GM06990 (cell line): ENCODE measurements at regions not wholly inside any gene's neighbourhood (a gene's known extent, or its start where the extent isn't known, plus 50 kb on each side); places are given as distances from the start of the nearest gene placed in this dataset.

Source experiments
- DNase-seq: peaks from one replicate; pipeline ENCODE4 v3.0.0-alpha.2; 2011; ENCODE audit not compliant: insufficient read length; ENCODE audit errors: extremely low read depth
- H3K27me3 ChIP-seq: replicated peaks from 2 replicates; pipeline ENCODE4 v1.6.0; 2011; ENCODE audit warnings: low read length; ENCODE audit not compliant: control insufficient read depth, insufficient read depth
- H3K36me3 ChIP-seq: 2 replicates; pipeline ENCODE4 v1.5.1; 2011; ENCODE audit warnings: low read length; ENCODE audit not compliant: control insufficient read depth, insufficient read depth
- H3K4me3 ChIP-seq: replicated peaks from 2 replicates; pipeline ENCODE4 v1.5.1; 2011; ENCODE audit warnings: low read depth, mild to moderate bottlenecking, control low read depth, low read length
- TF ChIP-seq, protein P1 (sequence below): IDR thresholded peaks from 2 replicates; pipeline ENCODE4 v1.5.1; 2011; ENCODE audit warnings: low read length, control low read depth, mild to moderate bottlenecking, inconsistent platforms; ENCODE audit not compliant: insufficient read depth, poor library complexity, severe bottlenecking

DNA sequence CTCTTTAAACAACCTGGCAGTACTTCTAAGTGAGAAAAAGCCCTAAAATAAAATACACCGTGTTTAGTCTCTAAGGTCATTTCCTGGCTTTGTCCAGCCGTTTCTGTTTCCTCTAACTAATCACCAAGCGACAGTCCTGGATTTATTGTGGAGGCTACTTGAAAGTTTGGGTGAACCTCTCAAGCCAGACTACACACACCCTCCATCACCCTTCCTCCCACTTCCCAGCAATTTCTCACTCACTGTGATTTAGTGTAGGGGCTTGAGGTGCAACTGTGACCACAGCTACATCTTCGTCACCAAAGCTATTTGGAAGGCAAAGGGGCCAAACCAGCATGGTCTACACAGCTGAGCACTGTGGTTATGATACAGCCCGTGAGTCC lies 240.0 kb upstream of the SLC24A2 start:
- Histone ChIP-seq H3K27me3 (no peaks in the 10 kb centered on the region; the same call in 1 of the 2 replicates), H3K36me3 (no peaks in the 10 kb centered on the region), H3K4me3 (no peak overlapping the region)
- TF ChIP-seq, protein P1, sequence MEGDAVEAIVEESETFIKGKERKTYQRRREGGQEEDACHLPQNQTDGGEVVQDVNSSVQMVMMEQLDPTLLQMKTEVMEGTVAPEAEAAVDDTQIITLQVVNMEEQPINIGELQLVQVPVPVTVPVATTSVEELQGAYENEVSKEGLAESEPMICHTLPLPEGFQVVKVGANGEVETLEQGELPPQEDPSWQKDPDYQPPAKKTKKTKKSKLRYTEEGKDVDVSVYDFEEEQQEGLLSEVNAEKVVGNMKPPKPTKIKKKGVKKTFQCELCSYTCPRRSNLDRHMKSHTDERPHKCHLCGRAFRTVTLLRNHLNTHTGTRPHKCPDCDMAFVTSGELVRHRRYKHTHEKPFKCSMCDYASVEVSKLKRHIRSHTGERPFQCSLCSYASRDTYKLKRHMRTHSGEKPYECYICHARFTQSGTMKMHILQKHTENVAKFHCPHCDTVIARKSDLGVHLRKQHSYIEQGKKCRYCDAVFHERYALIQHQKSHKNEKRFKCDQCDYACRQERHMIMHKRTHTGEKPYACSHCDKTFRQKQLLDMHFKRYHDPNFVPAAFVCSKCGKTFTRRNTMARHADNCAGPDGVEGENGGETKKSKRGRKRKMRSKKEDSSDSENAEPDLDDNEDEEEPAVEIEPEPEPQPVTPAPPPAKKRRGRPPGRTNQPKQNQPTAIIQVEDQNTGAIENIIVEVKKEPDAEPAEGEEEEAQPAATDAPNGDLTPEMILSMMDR, result no peak
- no peak for DNase-seq

DNA sequence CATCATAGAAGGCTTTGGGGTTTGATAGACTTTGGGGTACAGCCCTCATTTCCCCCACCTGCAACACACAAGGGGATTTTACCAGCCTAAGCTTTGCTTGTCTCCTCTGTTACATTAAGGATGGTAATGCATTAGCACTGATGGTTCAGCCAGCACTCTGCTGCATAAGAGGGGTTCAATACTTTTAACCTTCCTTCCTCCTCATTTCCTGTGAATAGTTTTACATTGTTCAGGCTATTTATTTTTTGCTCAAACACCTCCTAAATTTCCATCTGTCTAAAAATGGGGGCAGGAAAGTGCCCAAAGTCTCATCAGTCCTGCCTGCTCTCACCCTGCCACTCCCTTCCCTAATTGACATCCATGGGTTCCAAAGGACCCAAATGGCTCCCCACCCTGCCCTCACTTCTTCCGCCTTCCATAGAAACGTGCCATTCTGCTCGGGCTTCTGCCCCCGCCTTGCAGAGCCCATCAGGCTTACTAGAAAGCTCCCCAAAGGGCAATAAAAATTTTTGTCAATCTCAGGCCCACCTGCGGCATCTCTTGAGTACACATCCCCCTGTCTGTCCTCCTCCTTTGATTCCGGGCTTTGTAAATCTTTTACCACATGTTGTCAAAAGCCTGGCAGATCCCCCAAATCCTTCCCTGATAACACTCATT lies 239.5 kb upstream of the SLC24A2 start:
- H3K27me3 ChIP-seq, result no peaks in the 10 kb centered on the region; the same call in 1 of the 2 replicates
- no peak for DNase-seq
- H3K4me3 ChIP-seq, result no peak overlapping the region
- no peaks in the 10 kb centered on the region for H3K36me3 ChIP-seq
- TF ChIP-seq, protein P1, result no peak

DNA sequence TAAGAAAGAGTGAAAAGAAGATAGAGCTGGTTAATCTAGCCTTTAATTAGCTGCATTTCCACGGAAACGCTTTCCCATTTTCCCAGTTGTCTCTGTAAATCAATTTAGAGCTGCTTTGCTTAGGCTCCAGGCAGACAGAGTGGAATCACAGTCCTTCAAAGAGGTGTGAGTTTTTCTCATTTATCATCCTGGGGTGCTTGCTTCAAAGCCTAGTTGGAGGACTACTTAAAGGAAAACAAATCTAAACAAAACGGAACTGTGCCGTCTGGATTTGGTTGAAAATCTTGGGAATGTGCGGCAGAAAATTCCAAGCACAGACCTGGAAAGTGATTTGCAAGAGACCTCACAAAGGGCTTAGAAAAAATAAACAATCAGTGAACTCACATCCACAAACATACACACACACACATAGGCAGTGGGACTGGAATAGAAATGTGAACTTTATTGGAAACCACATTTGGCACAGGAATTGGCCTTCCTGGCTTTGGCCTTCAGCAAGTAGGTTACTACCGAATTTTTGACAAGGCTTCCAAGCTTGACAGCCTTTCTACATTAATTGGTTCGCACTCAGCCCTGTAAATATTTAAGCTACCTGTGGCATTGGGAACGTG lies 235.2 kb upstream of the SLC24A2 start:
- TF ChIP-seq, protein P1, result no peak
- Histone ChIP-seq H3K27me3 (no peaks in the 10 kb centered on the region; the same call in 1 of the 2 replicates), H3K4me3 (no peak overlapping the region), H3K36me3 (no peaks in the 10 kb centered on the region)
- no peak for DNase-seq

DNA sequence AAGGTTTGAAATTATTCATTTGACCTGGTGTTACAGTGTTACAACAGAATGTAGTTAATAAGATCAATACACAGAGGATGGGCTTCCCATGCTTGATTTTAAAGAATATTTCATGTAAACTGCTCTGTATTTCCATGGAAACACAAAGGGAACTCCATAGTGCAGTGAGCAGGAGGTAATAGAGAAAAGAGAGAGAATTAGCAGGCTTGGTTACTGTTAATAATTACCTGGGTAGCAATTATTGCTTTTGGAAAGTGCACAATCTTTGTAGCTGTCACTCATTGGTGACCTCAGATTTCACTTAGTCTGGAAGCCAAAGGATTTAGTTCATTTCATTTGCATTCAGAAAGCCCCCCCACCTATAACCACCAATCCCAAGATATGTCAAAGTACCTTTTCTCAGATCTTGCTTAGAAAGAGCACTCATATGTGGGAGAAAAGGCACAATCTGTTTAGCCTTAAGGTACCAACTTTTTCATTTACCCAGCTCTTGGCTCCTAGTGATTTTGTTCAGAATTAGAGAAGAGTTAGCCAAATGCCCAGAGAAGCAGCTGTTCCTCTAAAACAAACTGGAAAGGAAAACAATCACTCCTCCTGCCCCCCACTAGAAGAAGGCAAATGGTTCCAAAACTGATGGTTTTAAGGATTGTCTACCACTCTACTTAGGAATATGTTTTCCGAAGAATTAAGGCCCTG lies 234.5 kb upstream of the SLC24A2 start:
- TF ChIP-seq, protein P1, result no peak
- H3K4me3 ChIP-seq, result no peak overlapping the region
- DNase-seq, result no peak
- no peaks in the 10 kb centered on the region for H3K36me3 ChIP-seq
- H3K27me3 ChIP-seq, result no peaks in the 10 kb centered on the region; the same call in 1 of the 2 replicates

DNA sequence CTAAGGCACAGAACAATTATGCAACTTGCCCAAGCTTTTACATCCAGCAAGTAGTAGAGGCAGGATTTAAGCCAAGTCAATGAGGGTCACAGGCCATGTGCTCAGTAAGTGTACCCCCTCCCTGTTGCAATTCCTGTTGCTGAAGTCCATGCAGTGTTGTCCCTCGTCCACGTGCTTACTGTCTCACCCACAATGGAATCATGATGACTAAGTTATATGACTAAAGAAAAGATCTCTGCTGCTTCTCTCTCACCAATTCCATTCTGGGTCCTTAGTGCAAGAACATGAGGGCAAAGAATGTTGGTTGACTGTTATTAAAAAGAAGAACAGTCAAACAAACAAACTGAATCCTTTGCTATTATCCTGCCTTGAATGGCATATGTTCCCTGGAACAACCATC lies 233.6 kb upstream of the SLC24A2 start:
- TF ChIP-seq, protein P1, result no peak

More for the DNA sequence above, 233.6 kb upstream of the SLC24A2 start:
- no peak for DNase-seq
- Histone ChIP-seq H3K36me3 (no peaks in the 10 kb centered on the region), H3K4me3 (no peak overlapping the region), H3K27me3 (no peaks in the 10 kb centered on the region; the same call in 1 of the 2 replicates)
